ENCODE measurements at regions not wholly inside any gene's neighbourhood (a gene's known extent, or its start where the extent isn't known, plus 50 kb on each side); places are given as distances from the start of the nearest gene placed in this dataset.

- TF ChIP-seq GATA2 (IDR thresholded peaks at IDR 0.05; ENCODE audit: low read depth, low read length) (no peak), GATA3 (IDR thresholded peaks at IDR 0.05; ENCODE audit: low read depth, low read length) (no peak)
These were observed 322.7 kb downstream of the FOXO1 start for GRCh38 chr13:40343550-40344269.

Measured in SH-SY5Y (cell line).